Loucy (cell line): ENCODE measurements at regions not wholly inside any gene's neighbourhood (a gene's known extent, or its start where the extent isn't known, plus 50 kb on each side); places are given as distances from the start of the nearest gene placed in this dataset.
"Not testable (repeated sequence)": the region's sequence is repeated elsewhere in the genome, so short reads cannot be mapped to it uniquely, and the experiment has no call there.

Source experiments
- EZH2phosphoT487 ChIP-seq: fragments of 200-600 bp; IDR thresholded peaks from 2 replicates; pipeline ENCODE4 v1.6.1; 2018; ENCODE audit warnings: antibody characterized with exemption, mild to moderate bottlenecking, moderate library complexity, borderline replicate concordance
- TF ChIP-seq, protein P1 (sequence below): fragments of 200-600 bp; sonication (generic); conservative IDR thresholded peaks from 2 replicates; pipeline ENCODE4 v1.5.1; 2014; ENCODE audit warnings: mild to moderate bottlenecking, antibody characterized with exemption, low read length

DNA sequence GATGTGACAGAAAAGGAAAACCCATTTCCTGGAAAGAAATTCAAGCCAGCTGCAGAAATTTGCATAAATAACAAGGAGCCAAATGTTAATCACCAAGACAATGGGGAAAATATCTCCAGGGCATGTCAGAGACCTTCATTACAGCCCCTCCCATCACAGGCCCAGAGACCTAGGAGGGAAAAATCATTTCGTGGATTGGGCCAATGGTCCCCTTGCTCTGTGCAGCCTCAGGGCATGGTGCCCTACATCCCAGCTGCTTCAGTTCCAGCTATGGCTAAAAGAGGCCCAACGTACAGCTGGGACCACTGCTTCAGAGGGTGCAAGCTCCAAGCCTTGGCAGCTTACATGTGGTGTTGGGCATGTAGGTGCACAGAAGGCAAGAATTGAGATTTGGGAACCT lies 558.3 kb downstream of the FRK start:
- TF ChIP-seq, protein P1, sequence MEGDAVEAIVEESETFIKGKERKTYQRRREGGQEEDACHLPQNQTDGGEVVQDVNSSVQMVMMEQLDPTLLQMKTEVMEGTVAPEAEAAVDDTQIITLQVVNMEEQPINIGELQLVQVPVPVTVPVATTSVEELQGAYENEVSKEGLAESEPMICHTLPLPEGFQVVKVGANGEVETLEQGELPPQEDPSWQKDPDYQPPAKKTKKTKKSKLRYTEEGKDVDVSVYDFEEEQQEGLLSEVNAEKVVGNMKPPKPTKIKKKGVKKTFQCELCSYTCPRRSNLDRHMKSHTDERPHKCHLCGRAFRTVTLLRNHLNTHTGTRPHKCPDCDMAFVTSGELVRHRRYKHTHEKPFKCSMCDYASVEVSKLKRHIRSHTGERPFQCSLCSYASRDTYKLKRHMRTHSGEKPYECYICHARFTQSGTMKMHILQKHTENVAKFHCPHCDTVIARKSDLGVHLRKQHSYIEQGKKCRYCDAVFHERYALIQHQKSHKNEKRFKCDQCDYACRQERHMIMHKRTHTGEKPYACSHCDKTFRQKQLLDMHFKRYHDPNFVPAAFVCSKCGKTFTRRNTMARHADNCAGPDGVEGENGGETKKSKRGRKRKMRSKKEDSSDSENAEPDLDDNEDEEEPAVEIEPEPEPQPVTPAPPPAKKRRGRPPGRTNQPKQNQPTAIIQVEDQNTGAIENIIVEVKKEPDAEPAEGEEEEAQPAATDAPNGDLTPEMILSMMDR: not testable (repeated sequence)
- not testable (repeated sequence) for TF ChIP-seq EZH2phosphoT487
